ENCODE measurements at regions not wholly inside any gene's neighbourhood (a gene's known extent, or its start where the extent isn't known, plus 50 kb on each side); places are given as distances from the start of the nearest gene placed in this dataset.

GRCh38 chr3:161987933-161988332 lies 491.3 kb downstream of the OTOL1 start:
- in situ Hi-C loops (cut with HindIII; ENCODE audit: low sequenced_read_pairs): no loop called here

- in situ Hi-C loops (cut with HindIII; ENCODE audit: low sequenced_read_pairs): no loop called here
These were observed 492.4 kb downstream of the OTOL1 start for GRCh38 chr3:161989012-161989411.

GRCh38 chr3:161990036-161990435 lies 493.4 kb downstream of the OTOL1 start:
- in situ Hi-C loops (cut with HindIII; ENCODE audit: low sequenced_read_pairs): no loop called here

DNA sequence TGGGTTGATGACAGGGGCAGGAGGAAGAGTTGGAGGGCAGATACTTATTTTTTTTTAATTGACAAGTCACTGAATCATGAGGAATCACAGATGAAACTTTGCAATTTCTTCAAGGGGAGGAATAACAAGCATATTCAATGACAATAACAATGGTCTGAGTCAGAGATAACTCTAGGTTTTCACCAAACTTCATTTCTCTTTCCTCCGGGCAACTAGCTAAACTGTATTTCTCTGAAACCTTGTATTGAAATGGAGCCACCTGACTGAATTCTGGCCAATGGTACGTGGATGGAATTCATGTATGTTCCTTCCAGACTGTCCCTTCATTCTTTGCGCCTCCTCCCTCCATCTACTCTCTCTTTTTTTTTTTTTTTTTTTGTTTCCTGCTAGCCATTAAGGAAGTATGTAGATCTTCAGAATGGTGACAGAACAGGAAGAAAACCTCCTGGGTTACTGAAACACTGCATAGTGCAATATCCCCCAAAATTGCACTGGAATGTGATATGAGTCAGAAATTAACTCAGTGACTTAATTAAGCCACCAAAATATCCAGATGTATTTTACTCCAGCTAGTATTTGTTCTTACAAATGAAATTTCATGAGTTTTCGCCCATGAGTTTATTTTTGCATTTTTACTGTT lies 495.4 kb downstream of the OTOL1 start:
- in situ Hi-C loops (cut with HindIII; ENCODE audit: low sequenced_read_pairs): no loop called here

- in situ Hi-C loops (cut with HindIII; ENCODE audit: low sequenced_read_pairs): no loop called here
These were observed 503.2 kb downstream of the OTOL1 start for GRCh38 chr3:161999846-162000245.

DNA sequence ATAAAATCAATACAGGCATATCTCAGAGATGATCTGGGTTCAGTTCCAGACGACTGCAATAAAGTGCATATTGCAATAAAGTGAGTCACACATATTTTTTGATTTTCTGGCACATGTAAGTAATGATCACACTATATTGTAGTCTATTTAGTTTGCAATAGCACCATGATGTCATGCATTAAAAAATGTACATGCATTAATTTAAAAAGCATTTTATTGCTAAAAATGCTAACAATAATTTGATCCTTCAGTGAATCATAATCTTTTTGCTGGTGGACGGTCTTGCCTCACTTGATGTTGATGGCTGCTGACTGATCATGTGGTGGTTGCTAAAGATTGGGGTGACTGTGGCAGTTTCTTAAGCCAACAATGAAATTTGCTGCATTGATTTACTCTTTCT lies 511.1 kb downstream of the OTOL1 start:
- in situ Hi-C loops (cut with HindIII; ENCODE audit: low sequenced_read_pairs): no loop called here

GRCh38 chr3:162012633-162013032 lies 516.0 kb downstream of the OTOL1 start:
- in situ Hi-C loops (cut with HindIII; ENCODE audit: low sequenced_read_pairs): no loop called here

DNA sequence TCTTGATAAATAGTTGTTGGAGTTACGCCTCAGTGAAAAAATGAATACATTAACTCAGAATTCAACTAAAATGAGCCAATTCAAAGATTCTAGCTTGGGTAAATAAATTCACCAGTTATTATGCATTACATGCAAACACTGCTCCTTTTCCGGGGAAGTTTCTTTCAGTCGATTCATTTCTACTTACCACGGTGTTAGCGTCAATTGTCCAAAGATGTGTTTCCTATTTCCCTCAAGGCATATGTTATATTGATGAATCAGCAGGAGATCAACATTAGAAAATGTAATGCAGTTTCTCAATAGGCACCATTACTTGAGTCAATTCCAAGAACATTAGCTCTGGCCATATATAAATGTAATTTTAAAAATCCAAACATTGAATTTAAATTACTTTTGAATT lies 517.7 kb downstream of the OTOL1 start:
- in situ Hi-C loops (cut with HindIII; ENCODE audit: low sequenced_read_pairs): no loop called here

GRCh38 chr3:162015856-162016255 lies 519.2 kb downstream of the OTOL1 start:
- in situ Hi-C loops (cut with HindIII; ENCODE audit: low sequenced_read_pairs): no loop called here

- in situ Hi-C loops (cut with HindIII; ENCODE audit: low sequenced_read_pairs): no loop called here
These were observed 523.2 kb downstream of the OTOL1 start for GRCh38 chr3:162019817-162020216.

- in situ Hi-C loops (cut with HindIII; ENCODE audit: low sequenced_read_pairs): no loop called here
These were observed 524.6 kb downstream of the OTOL1 start for GRCh38 chr3:162021206-162021605.

DNA sequence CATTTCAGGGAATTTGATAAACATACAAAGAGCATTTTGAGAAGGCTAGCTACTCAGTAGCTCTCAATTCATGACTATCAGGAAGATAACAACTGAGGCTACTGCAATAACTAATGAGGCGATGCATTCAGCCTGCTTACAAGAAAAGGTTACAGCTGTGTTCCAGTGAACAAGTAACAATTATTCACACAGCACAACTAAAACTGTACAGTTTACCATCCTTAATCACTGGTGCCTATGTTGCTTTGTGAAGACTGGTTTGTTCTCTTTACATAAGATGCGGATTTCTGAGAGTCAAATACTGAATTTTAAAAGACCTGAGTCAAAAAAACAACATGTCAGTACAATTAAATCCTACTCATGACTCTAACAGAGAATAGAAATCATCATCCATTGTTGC lies 526.3 kb downstream of the OTOL1 start:
- in situ Hi-C loops (cut with HindIII; ENCODE audit: low sequenced_read_pairs): no loop called here

DNA sequence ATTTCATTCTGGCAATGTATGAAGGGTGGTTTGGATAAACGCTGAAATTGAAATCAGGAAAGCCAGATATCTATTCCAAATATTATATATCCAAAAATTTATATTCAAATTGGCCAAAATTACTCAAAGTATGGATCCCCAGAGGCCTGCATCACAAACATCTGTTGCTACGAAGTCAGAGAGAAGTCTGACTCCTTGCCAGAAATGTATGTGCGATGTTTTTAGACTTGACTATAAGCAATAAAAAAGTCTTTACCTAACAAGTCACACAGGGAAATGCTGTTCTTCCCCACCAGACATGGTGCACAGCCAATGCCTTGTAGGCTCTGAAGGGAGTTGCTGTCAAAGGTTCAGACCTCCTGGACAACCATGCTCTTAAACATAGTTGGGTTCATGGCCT lies 533.1 kb downstream of the OTOL1 start:
- in situ Hi-C loops (cut with HindIII; ENCODE audit: low sequenced_read_pairs): no loop called here

GRCh38 chr3:162034368-162034767 lies 537.8 kb downstream of the OTOL1 start:
- in situ Hi-C loops (cut with HindIII; ENCODE audit: low sequenced_read_pairs): no loop called here

DNA sequence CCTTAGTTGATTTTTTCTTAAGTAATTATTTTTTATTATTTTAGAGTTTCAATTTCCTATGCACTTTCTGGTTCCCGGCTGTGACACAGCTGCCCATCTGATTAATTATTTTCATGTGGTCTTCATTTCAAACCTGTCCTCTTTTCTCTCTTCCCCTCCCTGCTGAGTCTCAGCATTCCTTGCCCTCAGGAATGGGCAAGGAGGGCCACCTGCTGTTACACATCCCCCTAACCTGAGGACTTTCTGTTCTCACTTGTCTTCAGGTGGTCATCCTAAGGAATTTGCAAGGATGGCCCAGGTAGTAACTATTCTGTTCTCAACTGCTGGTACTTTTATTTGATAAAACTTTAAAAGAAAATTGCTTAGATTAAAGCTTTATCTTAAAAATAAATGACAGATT lies 545.0 kb downstream of the OTOL1 start:
- in situ Hi-C loops (cut with HindIII; ENCODE audit: low sequenced_read_pairs): no loop called here

GRCh38 chr3:162052636-162053035 lies 556.0 kb downstream of the OTOL1 start:
- in situ Hi-C loops (cut with HindIII; ENCODE audit: low sequenced_read_pairs): no loop called here

DNA sequence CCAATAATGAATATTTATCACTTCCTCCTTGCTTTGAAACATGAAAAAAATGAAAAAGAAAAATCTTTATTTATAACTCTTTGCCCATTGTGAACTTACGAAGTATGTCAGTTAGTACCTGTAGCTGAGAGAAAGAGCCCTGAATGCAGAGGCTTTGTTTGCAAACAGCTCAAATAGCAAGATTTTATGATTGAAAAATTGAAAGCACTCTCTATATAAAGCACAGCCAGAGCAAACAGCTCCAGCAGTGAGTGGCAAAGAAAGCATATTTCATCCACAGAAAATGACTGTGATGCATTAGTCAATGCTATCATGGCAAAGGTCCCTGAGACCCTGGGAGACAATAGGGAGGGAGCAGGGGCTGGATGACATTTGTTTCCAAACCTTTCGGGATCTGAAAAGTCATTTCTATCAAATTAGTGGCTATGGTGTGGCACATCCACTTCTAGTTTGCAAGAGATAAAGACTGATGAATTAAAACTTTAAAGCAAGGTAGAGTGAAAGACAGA lies 576.1 kb downstream of the OTOL1 start:
- in situ Hi-C loops (cut with HindIII; ENCODE audit: low sequenced_read_pairs): no loop called here

- in situ Hi-C loops (cut with HindIII; ENCODE audit: low sequenced_read_pairs): no loop called here
These were observed 576.9 kb downstream of the OTOL1 start for GRCh38 chr3:162073422-162073975.

DNA sequence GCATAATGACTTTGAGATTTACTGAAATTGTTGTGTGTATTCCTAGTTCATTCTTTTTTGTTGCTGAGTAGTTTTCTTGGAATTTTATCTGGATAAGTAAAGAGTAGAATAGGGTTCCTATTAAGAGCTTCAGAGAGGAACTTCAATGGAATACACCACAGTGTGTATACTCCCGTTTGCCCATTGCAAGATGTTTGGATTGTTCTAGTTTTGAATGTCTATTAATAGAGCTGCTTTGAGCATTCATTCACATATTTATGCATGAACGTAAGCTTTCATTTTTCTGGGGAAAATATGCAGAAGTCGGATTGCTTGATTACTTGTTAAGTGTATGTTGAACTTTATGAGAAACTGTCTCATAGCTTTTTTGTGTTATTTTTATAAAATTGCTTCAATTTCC lies 580.5 kb downstream of the OTOL1 start:
- in situ Hi-C loops (cut with HindIII; ENCODE audit: low sequenced_read_pairs): no loop called here

- in situ Hi-C loops (cut with HindIII; ENCODE audit: low sequenced_read_pairs): no loop called here
These were observed 585.9 kb downstream of the OTOL1 start for GRCh38 chr3:162082516-162082915.

- in situ Hi-C loops (cut with HindIII; ENCODE audit: low sequenced_read_pairs): no loop called here
These were observed 590.8 kb downstream of the OTOL1 start for GRCh38 chr3:162087361-162087760.

- in situ Hi-C loops (cut with HindIII; ENCODE audit: low sequenced_read_pairs): no loop called here
These were observed 596.1 kb downstream of the OTOL1 start for GRCh38 chr3:162092751-162093150.

DNA sequence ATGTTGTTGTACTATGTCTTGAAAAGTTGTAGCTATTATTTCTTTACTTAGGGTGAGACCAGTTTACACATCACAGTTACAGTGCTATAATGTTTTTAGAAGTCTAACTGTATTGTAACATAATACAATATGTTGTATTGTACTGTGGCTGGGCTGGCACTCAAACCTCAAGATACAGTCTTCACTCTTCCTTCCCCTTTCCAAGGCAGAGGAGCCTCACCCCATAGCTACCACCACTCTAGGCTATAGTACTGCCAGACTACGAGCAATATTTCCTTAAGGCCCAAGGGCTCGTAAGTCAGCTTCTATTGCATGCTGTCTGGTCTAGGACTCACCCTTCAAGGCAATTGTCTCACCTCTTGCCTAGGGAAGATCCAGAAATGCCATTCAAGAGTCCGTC lies 597.7 kb downstream of the OTOL1 start:
- in situ Hi-C loops (cut with HindIII; ENCODE audit: low sequenced_read_pairs): no loop called here

Measured in endothelial cell of hepatic sinusoid (primary cell).